Natural killer cell treated with Interleukin-12 subunit alpha and Interleukin-12 subunit beta and Interleukin-15 and Interleukin-18, amount 100 ng/mL, for 72 hours (primary cell): ENCODE measurements at regions not wholly inside any gene's neighbourhood (a gene's known extent, or its start where the extent isn't known, plus 50 kb on each side); places are given as distances from the start of the nearest gene placed in this dataset.

ENCODE experiments used
- ATAC-seq, 2 donors: fragments of 150-1000 bp; cut with Tn5 transposase in 1 of 2; sonication (Bioruptor Pico), chemical (Tn5 transposase) in 1 of 2; 2 replicates each; pipeline ENCODE4 v1.10.0; 2021
- DNase-seq: peaks from one replicate; pipeline ENCODE4 v3.0.0; 2022; ENCODE audit warnings: low spot score
- H3K27ac Mint-ChIP-seq, 2 donors: 1 replicate in 1 of 2; 2 replicates in 1 of 2; pipeline ENCODE4 v1.8.0; 2022; ENCODE audit warnings: mixed read lengths in 2 of 2, mild to moderate bottlenecking in 1 of 2, moderate library complexity in 1 of 2
- H3K27me3 Mint-ChIP-seq, 2 donors: 1 replicate in 1 of 2; 2 replicates in 1 of 2; pipeline ENCODE4 v1.8.0; 2022; ENCODE audit warnings: mixed read lengths in 2 of 2
- H3K36me3 Mint-ChIP-seq: one replicate; pipeline ENCODE4 v1.8.0; 2022; ENCODE audit warnings: mixed read lengths
- H3K4me1 Mint-ChIP-seq, 2 donors: 1 replicate in 1 of 2; 2 replicates in 1 of 2; pipeline ENCODE4 v1.8.0; 2022; ENCODE audit warnings: low read depth in 2 of 2, mixed read lengths in 2 of 2, mild to moderate bottlenecking in 1 of 2
- H3K4me3 Mint-ChIP-seq: one replicate; pipeline ENCODE4 v1.8.0; 2022; ENCODE audit warnings: mixed read lengths
- H3K9me3 Mint-ChIP-seq: 2 replicates; pipeline ENCODE4 v1.8.0; 2022; ENCODE audit warnings: mixed read lengths

DNA sequence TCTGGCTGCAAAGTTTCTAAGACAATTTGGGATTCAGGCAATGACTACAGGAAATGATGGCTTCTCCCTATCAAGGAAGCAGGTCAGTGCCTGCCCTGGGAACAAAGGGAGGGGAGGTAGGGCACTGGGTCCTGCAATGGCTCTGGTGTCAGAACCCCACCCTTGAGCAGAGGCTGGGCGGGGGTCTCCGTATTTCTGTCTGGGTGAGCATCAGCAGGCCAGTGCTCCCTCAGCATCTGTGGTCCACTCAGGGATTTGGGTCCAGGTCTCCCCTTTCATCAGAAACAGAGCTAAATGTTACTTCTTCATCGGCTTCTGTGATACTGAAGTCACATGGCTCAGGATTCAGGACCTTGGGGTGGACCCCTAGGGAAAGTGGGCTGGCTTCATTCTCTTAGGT is 195.5 kb upstream of the CDH5 start:
- Mint-ChIP-seq H3K4me1 (peaks cover 5 to 13% of the 10 kb centered on the region in 2 donors), H3K27me3 (peaks cover 0 to 2% of the 10 kb centered on the region in 2 donors), H3K9me3 (no peaks in the 10 kb centered on the region), H3K4me3 (no peak overlapping the region), H3K27ac (no peak overlapping the region), H3K36me3 (no peaks in the 10 kb centered on the region)
- DNase-seq (no peak), ATAC-seq (no peak)

DNA sequence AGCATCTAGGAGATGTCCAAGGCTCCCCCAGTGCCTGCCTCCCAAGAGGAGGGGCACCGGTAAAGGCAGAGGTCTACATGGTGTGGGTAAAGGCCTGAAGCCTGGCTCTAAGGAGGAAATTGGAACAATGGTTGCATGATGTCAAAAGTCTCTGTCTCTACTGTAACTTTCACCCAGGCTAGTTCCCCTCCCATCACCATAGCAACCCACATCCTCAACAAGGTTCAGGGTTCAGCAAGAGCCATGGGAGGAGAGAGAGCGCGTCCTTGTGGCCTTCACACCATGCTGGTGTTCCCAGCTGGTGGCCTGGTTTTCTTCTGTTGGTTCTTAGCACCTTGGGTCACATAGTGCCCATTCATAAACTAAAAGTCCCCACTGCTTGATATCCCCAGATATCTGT is 196.7 kb upstream of the CDH5 start:
- no peaks in the 10 kb centered on the region for H3K36me3 Mint-ChIP-seq

DNA sequence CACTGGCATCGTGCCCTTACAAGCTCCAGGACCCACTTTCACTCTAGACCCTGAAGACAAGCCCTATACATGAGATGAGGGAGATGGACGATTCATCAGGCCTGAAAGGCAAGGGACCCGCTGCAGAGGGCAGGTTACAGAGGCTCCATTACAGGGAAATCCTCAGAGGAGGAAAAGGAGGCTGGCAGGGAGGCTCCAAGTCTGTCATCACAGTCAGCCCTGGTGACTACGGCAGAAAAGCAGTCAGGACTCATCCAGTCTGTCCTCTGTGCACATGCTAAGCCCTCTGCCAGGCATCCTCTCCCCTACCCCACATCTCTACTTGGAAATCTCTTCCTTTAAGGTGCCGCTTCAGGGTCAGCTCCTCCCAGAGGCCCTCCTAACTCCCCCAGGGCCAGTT is 197.7 kb upstream of the CDH5 start:
- H3K27ac Mint-ChIP-seq, result no peak overlapping the region
- no peak for DNase-seq
- peaks cover 5 to 9% of the 10 kb centered on the region in 2 donors for H3K4me1 Mint-ChIP-seq
- no peaks in the 10 kb centered on the region for H3K27me3 Mint-ChIP-seq
- no peaks in the 10 kb centered on the region for H3K9me3 Mint-ChIP-seq
- no peak for ATAC-seq
- no peak overlapping the region for H3K4me3 Mint-ChIP-seq
- H3K36me3 Mint-ChIP-seq, result no peaks in the 10 kb centered on the region

More for the DNA sequence above, 196.7 kb upstream of the CDH5 start:
- peaks cover 0 to 2% of the 10 kb centered on the region in 2 donors for H3K27me3 Mint-ChIP-seq
- no peak overlapping the region for H3K4me3 Mint-ChIP-seq
- DNase-seq, result no peak
- ATAC-seq, result no peak
- peaks cover 5 to 9% of the 10 kb centered on the region in 2 donors for H3K4me1 Mint-ChIP-seq
- no peaks in the 10 kb centered on the region for H3K9me3 Mint-ChIP-seq
- H3K27ac Mint-ChIP-seq, result no peak overlapping the region

DNA sequence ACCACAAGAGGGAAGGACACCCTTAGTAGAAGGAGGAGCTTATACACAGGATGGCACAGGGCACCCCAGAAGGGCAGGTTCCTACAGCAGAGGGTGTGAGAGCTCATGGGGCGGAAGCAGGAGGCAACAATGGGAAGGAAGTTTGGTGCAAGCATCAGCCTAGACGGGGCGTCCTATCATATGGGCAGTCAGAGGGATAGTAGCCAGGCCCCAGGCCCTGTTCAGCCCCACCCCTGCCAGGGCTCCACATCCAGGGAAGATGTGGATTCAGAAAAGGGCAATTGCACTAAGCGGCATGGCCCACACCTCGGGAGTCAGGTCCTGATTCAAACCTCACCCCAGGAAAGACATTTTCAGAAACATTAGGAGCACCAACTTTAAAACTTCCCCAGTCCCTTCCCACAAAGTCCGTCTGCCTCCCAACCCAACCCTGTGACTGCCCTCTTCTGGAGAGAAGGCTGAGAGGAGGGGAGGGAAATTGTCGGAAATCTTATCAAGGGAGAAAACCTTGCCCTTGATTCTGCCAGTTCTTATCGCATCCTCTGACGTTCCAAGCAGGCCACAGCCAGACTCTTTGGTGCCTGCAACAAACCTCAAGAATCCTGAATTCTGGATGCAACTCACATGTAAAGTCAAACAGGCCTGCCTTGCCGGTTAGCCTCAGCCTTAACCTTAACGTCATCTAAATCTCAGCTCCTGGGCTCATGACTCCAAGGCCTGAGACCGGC is 198.8 kb upstream of the CDH5 start:
- ATAC-seq, result peak in 1 of 2 donors; percentile 11
- Mint-ChIP-seq H3K4me1 (peaks cover 5 to 9% of the 10 kb centered on the region in 2 donors), H3K36me3 (no peaks in the 10 kb centered on the region), H3K9me3 (no peaks in the 10 kb centered on the region), H3K27ac (no peak overlapping the region), H3K4me3 (no peak overlapping the region), H3K27me3 (peaks cover 0 to 4% of the 10 kb centered on the region in 2 donors)
- no peak for DNase-seq

DNA sequence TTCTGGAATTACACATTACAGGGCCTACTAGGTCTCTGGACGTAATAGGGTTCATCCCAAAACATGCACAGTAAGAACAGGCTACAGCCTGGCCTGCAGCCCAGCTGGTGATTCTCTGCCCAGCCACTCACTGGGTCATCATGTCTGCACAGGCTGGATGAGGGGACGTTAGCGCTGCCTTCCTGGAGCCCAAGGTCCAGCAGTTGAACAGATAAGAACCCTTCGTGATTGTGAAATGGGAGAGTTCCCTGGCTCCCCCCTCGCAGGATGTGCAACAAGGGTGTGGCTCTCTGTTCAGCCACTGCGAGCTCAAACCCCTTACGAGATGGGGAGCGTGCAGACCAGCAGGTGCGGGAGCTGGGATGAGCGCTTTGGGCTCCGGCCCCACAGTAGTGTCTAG is 200.0 kb upstream of the CDH5 start:
- no peaks in the 10 kb centered on the region for H3K36me3 Mint-ChIP-seq
- no peak overlapping the region for H3K27ac Mint-ChIP-seq
- peaks cover 5 to 9% of the 10 kb centered on the region in 2 donors for H3K4me1 Mint-ChIP-seq
- DNase-seq, result no peak
- H3K27me3 Mint-ChIP-seq, result peaks cover 0 to 9% of the 10 kb centered on the region in 2 donors
- no peak overlapping the region for H3K4me3 Mint-ChIP-seq
- H3K9me3 Mint-ChIP-seq, result no peaks in the 10 kb centered on the region
- ATAC-seq, result no peak

DNA sequence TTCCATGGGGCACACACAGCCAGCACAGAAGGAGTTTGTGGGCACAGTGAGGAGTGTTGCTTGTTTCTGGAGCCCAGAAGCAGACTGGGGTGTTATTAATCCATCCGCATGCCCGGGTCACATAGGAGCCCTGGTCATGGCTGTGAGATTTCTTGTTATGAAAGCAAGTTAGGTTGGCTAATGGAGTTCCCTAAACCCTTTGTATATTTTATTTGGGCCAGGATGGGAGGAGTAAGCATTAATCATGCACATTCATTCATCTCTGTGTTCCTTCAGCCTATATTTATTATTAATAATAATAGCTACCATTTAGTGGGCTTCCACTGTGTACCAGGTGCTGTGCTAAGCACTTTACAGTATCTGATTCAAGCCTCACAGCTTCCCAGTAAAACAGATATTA is 200.6 kb upstream of the CDH5 start:
- H3K36me3 Mint-ChIP-seq, result no peaks in the 10 kb centered on the region
- DNase-seq (no peak), ATAC-seq (no peak)
- H3K4me1 Mint-ChIP-seq, result peaks cover 5 to 9% of the 10 kb centered on the region in 2 donors
- H3K27me3 Mint-ChIP-seq, result peaks cover 0 to 9% of the 10 kb centered on the region in 2 donors
- H3K4me3 Mint-ChIP-seq, result no peak overlapping the region
- H3K9me3 Mint-ChIP-seq, result no peaks in the 10 kb centered on the region
- H3K27ac Mint-ChIP-seq, result no peak overlapping the region

DNA sequence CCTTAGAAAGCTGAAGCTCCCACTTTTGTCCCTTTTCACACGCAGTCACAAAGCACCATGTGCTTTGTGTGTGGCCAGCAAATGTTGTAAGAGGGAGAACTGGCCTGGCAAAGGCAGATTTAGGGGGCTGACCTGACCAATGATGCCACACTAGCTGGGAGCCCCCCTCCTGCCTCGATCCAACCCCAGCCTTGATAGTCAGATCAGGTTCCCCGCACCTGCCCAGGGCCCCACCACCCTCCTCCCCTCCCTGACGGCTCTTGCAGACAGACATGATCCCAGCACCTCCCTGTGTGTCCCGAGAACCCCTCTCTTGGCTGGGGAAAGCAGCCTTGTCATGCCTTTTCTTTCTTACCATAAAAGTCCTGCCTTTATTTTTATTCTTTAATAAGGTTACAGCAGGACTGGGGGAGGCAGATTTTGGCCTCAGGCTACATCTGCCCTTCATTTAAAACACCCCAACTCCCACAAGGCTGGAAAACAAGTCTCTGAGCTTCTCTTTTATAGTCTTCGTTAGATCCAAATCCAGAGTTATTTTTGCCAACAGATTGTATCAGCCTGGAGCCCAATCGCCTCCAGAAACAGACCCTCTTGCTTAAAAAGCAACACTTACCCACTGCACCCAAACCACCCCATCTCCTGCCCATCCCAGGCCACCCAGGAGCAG is 201.8 kb upstream of the CDH5 start:
- no peaks in the 10 kb centered on the region for H3K9me3 Mint-ChIP-seq
- no peak overlapping the region for H3K27ac Mint-ChIP-seq

DNA sequence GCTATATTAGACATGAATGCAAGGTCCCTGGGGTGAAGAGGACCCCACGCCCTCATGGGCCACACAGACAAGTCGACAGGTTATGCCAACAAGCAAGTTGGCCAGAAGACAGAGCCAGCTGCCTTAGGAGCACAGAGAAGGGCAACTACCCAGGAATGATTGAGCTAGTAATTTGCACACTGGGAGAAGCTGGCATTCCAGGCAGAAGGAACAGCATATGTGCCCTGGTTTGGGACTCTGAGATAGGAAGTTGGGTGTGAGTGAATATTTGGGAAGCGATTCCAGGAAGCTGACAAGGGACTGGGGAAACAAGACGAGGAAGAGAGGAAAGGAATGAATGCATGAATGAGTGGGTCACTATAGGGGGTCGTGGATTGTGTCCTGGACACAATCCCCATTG is 203.7 kb upstream of the CDH5 start:
- Mint-ChIP-seq H3K4me1 (no peaks in the 10 kb centered on the region), H3K4me3 (no peak overlapping the region), H3K27me3 (peaks cover 0 to 9% of the 10 kb centered on the region in 2 donors), H3K36me3 (no peaks in the 10 kb centered on the region), H3K9me3 (no peaks in the 10 kb centered on the region), H3K27ac (no peak overlapping the region)
- DNase-seq (no peak), ATAC-seq (no peak)

More for the DNA sequence above, 201.8 kb upstream of the CDH5 start:
- H3K27me3 Mint-ChIP-seq, result peaks cover 0 to 9% of the 10 kb centered on the region in 2 donors
- no peaks in the 10 kb centered on the region for H3K36me3 Mint-ChIP-seq
- ATAC-seq (no peak), DNase-seq (no peak)
- peaks cover 5 to 7% of the 10 kb centered on the region in 2 donors for H3K4me1 Mint-ChIP-seq
- H3K4me3 Mint-ChIP-seq, result no peak overlapping the region

DNA sequence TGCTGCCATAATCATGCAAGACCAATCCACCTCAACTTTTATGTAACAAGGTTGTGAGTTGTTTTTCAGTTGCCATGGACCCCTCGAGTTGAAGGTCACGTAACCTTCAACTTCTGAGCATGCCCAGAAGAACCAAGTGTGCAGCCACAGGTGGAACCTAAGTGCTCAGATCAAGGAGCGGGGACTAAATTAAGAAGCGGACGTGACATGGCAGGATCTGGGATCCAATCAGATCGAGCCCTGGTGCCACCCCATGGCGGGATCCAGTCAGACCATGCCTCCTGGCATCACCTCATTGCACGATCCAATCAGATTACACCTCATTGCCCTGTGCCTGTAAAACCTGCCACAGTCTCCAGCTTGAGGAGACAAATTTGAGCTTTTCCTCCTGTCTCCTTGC is 204.5 kb upstream of the CDH5 start:
- Mint-ChIP-seq H3K36me3 (no peaks in the 10 kb centered on the region), H3K27ac (no peak overlapping the region), H3K27me3 (peaks cover 0 to 9% of the 10 kb centered on the region in 2 donors), H3K9me3 (no peaks in the 10 kb centered on the region), H3K4me3 (no peak overlapping the region), H3K4me1 (no peaks in the 10 kb centered on the region)
- DNase-seq, result no peak
- ATAC-seq, result no peak

DNA sequence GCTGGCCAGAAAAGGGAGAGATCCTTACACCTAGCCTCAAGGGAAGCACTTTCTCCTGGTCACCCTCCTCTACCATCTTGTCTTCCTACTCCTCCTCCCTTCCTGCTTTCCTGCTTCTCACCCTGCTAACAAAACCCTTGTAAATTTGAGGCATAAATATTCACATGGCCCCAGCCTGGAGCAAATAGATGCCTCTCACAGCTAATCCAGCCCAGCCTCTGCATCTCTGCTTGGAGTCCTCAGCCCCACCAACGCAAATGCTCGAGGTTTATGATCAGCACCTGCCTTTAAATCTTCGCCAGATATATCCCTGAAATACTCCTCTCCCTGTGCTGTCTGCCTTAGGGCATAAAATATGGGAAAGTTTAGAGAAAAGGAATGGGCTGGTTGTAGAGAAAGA is 205.2 kb upstream of the CDH5 start:
- H3K4me3 Mint-ChIP-seq, result no peak overlapping the region
- H3K27me3 Mint-ChIP-seq, result peaks cover 0 to 9% of the 10 kb centered on the region in 2 donors
- H3K4me1 Mint-ChIP-seq, result no peaks in the 10 kb centered on the region
- no peak for DNase-seq
- H3K9me3 Mint-ChIP-seq, result no peaks in the 10 kb centered on the region
- H3K36me3 Mint-ChIP-seq, result no peaks in the 10 kb centered on the region
- no peak for ATAC-seq
- H3K27ac Mint-ChIP-seq, result no peak overlapping the region

DNA sequence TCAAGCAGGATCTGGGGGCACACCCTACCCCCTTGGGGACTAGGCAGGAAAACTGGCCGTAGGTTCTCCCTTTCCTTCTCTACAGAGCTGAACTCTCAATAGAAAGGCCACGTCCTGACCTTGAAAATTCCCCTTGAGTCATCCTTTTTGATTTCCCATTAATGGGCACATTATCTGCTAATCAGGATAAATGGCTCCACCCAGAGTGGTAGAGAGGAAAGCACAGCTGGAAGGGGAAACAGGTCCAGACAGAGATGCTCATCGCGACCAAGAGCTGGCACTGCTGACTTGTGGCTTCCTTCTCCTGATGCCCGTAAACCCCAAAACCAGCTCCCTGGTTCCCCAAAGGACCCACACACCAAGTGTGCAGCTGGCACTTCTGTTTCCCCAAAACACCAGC is 206.5 kb upstream of the CDH5 start:
- ATAC-seq, result no peak
- H3K27ac Mint-ChIP-seq, result no peak overlapping the region
- peaks cover 0 to 9% of the 10 kb centered on the region in 2 donors for H3K27me3 Mint-ChIP-seq

DNA sequence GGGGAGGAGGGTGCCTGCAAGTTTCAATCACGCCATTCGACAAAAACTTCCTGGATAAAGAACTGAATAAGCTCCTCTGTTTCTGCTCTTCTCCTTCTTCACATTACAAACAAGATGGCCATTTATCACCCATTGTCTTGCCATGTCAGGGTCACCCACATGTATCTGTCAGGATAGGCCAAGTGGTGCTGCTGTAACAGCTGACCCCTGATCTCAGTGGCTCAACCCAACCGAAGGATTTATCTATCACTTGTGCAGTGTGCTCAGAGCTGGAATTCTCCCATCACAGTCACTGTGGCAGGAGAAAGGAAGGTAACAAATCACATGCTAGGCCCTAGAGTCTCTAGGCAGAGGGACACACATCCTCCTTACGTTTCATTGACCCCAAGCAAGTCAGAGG is 210.0 kb upstream of the CDH5 start:
- no peak overlapping the region for H3K27ac Mint-ChIP-seq
- no peaks in the 10 kb centered on the region for H3K36me3 Mint-ChIP-seq
- peaks cover 12 to 18% of the 10 kb centered on the region in 2 donors for H3K4me1 Mint-ChIP-seq
- no peak for ATAC-seq
- no peak overlapping the region for H3K4me3 Mint-ChIP-seq
- H3K27me3 Mint-ChIP-seq, result no peaks in the 10 kb centered on the region
- H3K9me3 Mint-ChIP-seq, result no peaks in the 10 kb centered on the region
- DNase-seq, result no peak

More for the DNA sequence above, 206.5 kb upstream of the CDH5 start:
- Mint-ChIP-seq H3K4me3 (no peak overlapping the region), H3K36me3 (no peaks in the 10 kb centered on the region), H3K9me3 (no peaks in the 10 kb centered on the region), H3K4me1 (no peaks in the 10 kb centered on the region)
- DNase-seq, result no peak

DNA sequence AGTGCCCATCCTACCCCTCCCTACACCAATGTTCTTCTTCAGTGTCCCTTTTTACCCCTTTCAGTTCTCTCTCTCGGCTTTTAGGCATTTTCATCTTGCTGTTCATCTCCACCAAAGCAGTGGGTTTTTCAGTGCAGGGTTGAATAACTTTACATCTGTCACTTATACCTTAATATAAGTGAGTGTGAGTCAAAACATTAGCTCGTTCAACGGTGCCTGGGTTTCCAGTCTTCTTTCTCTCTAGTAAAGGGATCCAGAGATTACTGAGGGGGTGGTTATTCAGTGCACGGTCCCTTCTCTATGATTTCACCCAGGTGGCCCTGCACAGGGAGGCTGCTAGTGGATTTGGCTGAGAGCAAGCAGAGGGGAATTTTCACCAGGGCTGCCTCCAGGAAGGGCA is 210.6 kb upstream of the CDH5 start:
- H3K4me1 Mint-ChIP-seq, result peaks cover 17 to 24% of the 10 kb centered on the region in 2 donors
- no peak overlapping the region for H3K4me3 Mint-ChIP-seq
- no peak for DNase-seq
- no peaks in the 10 kb centered on the region for H3K36me3 Mint-ChIP-seq
- H3K9me3 Mint-ChIP-seq, result no peaks in the 10 kb centered on the region
- no peaks in the 10 kb centered on the region for H3K27me3 Mint-ChIP-seq
- no peak for ATAC-seq
- no peak overlapping the region for H3K27ac Mint-ChIP-seq

DNA sequence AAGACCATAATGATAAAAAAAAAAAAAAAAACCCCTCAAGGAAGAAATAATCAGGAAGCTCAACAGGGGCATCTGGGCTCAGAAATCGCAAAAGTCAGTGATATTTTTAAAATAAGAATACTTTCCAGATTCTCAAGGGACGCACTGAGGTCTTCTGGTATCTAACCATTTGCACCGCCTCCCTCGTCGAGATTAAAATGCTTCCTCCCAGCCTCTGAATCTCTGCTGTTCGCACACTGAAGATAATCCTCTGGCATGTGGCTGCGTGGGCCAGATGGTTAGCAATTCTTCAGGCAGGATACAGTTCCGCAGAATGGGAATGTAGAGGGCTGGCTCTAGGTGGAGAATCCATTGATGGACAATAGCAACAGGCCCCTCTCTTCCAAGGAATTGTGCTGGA is 211.7 kb upstream of the CDH5 start:
- DNase-seq, result no peak
- no peak overlapping the region for H3K4me3 Mint-ChIP-seq
- H3K9me3 Mint-ChIP-seq, result peaks cover 5% of the 10 kb centered on the region
- no peak for ATAC-seq
- peaks cover 28 to 35% of the 10 kb centered on the region in 2 donors for H3K4me1 Mint-ChIP-seq
- H3K36me3 Mint-ChIP-seq, result no peaks in the 10 kb centered on the region
- no peak overlapping the region for H3K27ac Mint-ChIP-seq
- H3K27me3 Mint-ChIP-seq, result no peaks in the 10 kb centered on the region
